RKO (cell line): ENCODE measurements at regions not wholly inside any gene's neighbourhood (a gene's known extent, or its start where the extent isn't known, plus 50 kb on each side); places are given as distances from the start of the nearest gene placed in this dataset.
A peak's percentile ranks its signal among the peaks of the same experiment; 100 is the strongest.
"Not testable (repeated sequence)": the region's sequence is repeated elsewhere in the genome, so short reads cannot be mapped to it uniquely, and the experiment has no call there.

Source experiments
- DNase-seq: peaks from one replicate; pipeline ENCODE4 v3.0.0-alpha.2; 2016; ENCODE audit warnings: low spot score

DNA sequence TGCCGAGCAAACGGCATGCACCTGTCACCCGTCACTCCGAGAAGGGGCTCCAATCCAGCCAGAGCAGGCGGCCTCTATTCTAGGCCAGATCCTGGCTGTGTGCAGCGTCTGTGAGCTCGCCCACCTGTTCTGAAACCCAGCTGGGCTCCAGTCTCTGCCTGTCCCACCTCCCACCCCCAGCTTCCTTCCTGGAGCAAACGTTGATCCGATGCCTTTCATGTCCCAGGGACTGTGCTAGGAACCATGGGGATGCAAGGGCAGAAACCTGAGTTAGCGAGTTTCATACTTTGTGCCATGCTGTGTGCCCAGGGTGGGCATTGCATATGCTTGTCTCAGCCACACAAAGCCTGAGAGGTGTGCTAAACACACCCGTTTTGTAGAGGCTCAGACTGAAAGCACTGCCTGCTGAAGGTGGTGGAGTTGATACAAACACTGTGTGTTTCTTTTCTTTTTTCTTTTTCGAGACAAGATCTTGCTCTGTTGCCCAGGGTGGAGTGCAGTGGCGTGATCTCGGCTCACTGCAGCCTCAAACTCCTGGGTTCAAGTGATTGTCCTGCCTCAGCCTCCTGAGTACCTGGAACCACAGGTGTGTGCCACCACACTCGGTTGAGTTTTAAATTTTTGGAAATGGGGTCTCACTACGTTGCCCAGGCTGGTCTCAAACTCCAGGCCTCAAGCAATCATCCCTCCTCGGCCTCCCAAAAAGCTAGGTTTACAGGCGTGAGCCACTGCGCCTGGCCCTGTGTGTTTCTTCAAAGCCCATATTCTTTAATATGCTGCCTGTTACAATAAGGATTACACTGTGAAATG is 84.1 kb upstream of the MED13L start:
- no peak for DNase-seq

DNA sequence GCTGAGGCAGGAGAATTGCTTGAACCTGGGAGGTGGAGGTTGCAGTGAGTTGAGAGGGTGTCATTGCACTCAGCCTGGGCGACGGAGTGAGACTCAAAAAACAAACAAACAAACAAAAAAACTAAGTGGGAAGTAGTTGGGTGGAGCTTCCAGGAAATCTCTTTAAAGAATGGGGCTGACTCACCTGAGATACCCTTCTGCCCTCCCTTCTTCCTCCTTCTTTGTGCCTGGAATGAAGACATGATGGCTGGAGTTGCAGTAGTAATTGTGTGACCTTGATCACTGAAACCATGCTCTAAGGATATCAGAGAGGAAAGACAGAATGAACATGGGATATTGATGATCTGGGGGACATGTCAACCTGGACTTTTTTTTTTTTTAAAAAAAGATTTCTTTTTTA is 87.6 kb upstream of the MED13L start:
- DNase-seq: no peak

DNA sequence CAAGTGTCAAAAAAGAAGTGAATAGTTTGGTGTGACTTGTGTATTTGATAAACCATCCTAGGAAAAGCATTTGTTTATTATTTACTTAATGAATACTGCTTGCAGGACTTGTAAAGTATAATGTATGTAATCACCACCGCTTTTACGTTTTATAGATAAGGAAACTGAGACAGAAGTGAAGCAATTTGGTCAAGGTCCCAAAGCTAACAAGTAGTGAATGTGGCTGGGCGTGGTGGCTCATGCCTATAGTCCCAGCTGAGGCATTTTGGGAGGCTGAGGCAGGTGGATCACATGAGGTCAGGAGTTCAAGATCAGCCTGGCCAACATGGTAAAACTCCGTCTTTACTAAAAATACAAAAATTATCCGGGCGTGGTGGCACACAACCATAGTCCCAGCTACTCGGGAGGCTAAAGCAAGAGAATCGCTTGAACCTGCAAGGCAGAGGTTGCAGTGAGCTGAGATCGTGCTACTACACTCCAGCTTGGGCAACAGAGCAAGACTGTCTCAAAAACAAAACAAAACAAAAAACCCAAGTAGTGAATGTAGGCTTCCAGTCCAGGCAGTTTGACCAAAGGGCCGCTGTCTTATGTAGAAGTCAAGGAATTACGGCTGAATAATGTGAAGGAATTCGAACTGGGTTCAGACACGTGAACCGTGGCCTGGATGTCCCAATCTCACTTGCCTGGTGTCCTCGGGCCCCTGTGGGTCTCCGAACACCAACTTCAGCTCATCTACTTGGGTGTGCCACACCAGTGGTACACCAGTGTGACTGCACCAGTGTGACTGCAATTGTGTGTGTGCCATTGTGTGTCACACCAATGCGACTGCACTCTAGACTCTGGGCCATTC is 88.3 kb upstream of the MED13L start:
- DNase-seq: no peak

DNA sequence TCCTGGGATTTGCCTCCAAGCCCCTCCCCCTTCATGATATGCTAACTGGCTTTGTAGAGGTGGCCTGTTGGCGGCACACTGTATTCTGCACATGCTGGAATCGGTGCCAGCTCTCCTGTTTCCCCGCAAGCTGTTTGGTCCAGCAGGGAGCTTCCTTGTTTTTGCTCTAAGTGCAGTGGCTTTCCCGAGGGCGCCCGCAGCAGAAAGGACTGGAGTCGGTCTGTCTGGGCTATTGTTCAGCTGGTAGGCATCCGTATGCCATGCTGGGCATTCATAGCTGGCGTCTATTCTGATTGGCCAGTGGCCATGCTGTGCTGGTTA is 88.9 kb upstream of the MED13L start:
- DNase-seq: no peak

DNA sequence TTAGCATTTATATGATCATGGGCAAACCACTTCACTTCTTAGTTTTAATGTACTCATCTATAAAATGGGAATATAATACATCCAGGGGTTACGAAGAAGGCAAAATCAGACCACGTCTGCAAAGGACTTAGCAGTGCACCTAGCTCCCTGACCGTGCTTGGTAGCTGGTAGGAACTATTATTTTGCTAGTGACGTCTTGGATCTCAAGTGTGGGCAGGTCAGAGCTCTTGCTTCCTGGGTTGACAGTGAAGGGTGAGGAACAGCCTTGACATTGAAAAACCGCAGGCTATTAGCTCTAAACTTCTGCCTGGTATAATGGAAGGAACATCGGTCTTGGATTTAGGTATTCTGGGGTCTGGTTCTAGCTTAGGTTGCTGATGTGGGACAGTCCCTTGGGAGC is 89.3 kb upstream of the MED13L start:
- DNase-seq: no peak

DNA sequence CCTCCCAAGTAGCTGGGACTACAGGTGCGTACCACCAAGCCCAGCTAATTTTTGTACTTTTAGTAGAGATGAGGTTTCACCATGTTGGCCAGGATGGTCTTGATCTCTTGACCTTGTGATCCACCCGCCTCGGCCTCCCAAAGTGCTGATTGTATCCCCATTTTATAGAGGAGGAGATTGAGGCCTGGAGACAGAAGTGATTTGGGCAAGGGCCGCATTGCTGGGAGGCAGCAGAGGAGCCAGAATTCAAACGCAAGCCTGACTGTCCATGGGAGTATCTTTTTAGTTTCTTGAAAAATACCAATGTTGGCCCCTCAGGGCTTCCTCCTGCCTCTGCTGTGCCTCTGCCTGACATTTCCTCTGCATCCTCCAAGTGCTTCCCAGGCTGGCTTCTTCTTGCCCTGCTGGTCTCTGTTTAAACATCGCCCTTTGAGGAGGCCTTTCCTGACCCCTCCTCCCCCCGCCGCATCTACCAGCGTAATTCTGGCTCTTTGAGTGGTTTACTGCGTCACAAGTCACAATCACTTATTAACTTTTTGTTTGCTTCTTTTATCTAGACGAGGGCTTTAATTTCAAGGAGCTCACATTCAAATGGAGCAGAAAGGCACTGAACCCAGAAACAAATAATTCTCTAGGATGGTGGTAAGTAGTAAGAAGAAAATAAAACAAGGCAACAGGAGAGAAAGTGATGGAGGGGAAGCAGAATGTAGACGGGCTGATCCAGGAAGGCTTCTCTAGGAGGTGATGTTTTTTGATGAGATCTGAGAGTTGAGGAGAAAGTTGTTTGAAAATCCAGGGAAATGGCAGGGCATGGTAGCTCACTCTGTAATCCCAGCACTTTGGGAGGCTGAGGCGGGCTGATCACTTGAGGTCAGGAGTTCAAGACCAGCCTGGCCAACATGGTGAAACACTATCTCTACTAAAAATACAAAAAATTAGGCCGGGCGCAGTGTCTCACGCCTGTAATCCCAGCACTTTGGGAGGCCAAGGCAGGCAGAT is 91.0 kb upstream of the MED13L start:
- DNase-seq: no peak

DNA sequence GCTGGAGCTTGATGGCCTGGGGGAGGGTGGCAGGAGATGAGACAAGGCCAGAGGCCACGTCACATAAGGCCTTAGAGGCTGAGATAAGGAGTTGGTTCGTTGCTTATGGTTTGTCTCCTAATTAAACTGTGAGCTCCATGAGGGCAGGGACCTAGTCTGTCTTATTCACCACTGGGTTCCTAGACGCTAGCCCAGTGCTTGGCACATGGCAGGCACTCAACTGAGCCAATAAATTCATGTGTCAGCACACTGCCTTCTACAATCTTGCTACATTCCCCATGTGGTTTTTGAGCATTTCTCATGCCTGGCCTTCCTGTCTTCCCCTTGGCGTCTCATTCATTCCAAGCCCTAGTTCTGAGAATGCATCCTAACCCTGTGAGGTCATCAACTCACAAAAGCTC is 92.5 kb upstream of the MED13L start:
- no peak for DNase-seq

DNA sequence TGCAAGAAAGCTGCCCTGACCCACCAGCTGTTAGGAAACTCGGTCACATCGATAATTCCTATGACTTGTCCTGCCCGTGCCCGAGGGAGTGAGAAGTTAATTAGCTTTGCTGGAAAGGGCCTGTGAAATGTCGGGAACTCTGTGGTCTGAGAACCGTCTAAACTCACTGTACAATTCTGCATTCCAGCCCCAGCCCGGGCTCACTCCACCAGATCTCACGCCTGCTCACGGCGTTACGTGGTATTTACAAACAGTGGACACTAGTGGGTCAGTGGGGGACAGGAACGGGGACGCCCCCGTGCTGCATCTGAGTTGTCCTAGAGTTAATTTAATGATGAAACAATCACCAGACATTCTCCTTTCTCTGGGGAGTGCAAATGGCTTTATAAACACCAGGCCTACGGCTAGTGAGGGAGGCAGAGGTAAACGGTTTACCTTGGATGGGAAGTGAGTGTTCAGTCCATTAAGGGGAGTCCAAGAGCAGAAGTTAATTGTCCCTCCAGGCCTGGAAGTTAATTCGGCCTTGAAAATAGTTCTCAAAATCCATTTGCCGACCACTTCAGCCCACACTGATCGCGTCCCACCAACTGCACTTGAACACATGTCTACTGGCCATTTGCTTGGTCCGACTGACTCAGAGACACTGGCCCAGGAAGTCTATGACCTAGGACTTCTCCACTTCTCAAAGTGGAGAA is 93.5 kb upstream of the MED13L start:
- no peak for DNase-seq

DNA sequence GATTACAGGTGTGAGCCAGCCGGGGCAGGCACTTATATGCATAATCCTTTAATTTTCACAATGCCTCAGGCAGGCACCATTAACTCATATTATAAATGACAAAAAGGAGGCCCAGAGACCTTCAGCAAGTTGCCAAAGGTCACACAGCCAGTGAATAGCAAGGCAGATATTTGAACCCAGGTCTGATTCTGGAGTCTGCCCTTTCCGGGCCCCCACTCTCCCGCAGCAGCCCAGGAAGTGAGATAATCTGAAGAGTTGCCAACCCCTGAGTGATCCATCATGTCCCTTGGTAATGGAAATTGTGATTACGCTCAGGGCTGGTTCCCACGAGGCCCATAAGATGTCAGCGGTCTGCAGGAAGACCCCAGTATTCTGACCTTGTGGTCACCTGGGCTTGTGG is 95.3 kb upstream of the MED13L start:
- DNase-seq: no peak

DNA sequence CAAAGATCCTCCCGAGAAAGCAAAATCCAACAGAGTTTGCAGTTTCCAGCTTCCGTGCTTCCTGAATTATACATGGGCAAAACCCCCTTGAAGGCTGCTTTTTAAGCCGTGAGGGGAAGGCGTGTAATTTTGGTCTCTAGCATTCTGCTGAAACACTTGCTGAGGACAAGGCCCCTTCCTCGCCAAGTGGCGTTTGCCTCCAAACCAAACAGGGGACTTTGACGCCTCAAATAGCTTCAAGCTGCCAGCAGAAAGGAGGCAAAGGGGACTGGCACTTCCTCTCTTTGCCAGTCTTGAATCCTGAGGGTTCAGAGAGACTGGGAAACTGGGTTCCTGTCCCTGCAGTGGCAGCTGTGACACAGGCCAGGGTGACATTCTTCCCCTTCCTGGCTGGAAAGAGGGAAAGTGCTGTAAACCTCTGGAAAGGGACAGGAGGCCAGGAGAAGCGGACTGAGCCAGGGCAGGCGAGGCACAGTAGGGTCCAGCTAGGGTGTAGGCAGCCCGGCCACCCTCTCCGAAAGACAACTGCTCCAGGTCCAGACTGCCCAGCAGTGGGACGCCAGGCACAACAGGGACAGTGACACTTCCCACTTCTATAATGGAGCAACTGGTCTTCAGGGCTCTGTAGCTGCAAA is 96.2 kb upstream of the MED13L start:
- no peak for DNase-seq

DNA sequence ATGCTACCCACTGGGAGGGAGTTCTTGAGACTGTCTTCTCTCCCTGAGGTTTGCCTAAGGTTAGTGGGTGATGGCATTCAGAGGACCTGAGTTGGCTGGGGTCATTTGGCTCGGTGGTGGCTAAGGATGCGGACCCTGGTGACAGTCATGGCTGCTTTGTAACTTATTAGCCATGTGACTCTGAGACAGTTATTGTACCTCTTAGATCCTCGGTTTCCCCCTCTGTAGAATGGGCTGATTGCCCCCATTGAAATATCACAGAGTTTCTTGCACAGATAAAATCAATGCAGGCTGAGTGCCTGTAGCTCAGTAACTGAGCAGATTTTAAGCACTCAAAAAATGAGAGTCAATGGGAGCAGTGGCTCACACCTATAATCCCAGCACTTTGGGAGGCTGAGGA is 96.7 kb upstream of the MED13L start:
- DNase-seq: no peak

DNA sequence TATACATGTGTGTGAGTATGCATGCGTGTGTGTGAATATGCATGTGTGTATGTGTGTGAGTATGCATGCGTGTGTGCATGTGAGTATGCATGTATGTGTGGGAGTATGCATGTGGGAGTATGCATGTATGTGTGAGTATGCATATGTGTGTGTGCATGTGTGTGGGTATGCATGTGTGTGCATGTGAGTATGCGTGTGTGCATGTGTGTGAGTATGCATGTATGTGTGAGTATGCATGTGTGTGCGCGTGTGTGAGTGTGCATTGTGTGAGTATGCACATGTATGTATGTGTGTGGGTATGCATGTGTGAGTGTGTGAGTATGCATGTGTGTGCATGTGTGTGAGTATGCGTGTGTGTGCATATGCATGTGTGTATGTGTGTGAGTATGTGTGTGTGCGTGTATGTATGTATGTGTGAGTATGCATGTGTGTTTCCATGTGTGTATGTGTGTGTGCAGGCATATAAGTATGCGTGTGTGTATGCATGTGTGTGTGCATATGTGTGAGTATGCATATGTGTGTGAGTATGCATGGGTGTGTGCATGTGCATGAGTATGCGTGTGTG is 97.9 kb upstream of the MED13L start:
- no peak for DNase-seq

DNA sequence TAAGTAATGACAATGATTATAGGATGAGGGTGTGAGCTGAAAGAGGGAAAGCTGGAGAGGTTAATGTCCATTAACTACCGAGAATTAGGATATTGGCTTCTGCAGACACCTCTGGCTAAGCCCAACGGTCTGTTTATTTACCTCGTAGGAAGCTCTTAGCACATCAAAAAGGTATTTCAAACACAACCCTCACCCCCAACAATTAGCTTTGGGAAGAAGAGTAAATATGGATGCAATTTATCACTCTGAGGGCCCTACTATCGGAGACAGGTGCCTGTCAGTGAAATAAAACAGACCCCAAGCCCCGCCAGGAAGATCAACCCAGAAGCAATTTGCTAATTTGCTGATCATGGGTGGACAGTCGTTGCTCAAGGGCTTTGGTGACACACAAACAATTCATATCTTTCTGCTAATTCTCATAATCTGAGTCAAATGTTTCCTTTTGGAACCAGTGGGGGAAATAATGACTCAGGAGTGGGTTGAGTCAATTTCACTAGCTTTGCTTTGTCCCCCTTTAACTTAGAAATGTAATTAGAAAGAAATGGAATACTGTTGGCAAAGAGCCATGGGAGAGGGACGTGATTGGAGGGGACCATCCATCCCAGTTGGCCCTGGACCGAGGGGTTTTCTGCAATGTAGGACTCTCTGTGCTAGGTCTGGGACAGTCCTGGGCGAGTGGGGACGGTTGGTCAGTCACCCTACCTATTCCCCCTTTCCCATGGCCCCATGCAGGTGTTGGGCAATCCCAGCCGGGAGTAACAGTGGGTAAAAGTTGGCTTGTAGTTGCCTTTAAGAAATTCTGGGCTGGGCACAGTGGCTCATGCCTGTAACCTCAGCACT is 99.1 kb upstream of the MED13L start:
- peak; percentile 26 for DNase-seq

DNA sequence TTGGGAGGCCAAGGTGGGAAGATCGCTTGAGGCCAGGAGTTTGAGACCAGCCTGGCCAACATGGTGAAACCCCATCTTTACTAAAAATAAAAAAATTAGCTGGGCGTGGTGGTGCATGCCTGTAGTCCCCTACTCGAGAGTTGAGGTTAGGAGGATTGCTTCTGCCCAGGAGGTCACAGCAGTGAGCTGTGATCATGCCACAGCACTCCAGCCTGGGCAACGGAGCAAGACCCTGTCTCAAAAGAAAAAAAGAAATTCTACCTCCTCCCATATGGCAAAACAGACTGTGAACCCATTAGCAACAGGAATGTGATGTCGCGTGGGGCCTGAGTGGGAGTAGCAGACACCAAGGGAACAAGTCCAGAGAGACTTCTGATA is 99.7 kb upstream of the MED13L start:
- DNase-seq: not testable (repeated sequence)

DNA sequence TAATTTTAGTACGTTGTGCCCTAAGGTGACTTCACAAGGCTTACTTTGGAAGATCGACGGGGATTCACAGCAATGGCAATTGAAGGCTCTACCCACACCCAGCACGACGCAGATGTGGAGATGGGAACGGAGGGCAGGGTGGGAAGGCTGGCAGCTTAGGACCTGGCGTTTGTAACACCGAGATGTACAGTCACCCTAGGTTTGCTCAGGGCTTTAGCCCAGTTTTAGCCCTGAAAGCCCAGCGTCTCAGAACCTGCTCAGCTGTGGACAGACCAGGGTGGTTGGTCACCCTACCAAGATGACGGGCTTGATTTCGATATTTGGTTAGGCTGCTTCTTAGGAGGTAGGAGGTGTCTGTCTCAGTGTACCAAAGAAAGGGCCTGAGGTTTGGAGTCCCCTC is 100.5 kb upstream of the MED13L start:
- DNase-seq: no peak

DNA sequence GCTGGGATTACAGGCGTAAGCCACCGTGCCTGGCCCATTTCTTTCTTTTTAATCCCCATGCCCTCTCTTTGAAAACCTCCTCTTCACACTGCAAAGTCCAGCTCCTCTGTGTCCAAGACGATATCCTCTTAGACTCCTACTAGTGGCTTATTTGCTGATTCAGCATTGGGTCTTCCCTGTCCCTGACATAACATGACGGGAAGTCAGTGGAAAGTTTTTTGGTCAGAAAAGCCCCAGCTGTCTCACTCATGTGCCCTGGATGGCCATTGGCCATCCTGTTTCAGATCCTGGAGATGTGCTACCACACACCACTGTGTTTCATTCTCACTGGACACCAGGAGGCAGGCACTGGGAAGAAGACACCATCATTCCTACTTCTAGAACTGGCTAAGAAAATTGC is 102.6 kb upstream of the MED13L start:
- no peak for DNase-seq

DNA sequence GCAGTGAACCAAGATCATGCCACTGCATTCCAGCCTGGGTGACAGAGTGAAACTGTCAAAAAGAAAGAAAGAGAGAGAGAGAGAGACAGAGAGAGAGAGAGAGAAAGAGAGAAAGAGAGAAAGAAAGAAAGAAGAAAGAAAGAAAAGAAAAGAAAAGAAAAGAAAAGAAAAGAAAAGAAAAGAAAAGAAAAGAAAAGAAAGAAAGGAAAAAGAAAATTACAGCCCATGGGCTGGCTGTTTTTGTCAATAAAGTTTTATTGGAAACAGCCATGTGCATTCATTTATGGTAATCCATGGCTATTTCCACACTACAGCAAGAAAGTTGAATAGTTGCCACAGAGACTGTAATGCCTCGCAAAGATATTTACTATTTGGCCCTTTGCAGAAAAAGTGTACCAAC is 103.2 kb upstream of the MED13L start:
- not testable (repeated sequence) for DNase-seq

DNA sequence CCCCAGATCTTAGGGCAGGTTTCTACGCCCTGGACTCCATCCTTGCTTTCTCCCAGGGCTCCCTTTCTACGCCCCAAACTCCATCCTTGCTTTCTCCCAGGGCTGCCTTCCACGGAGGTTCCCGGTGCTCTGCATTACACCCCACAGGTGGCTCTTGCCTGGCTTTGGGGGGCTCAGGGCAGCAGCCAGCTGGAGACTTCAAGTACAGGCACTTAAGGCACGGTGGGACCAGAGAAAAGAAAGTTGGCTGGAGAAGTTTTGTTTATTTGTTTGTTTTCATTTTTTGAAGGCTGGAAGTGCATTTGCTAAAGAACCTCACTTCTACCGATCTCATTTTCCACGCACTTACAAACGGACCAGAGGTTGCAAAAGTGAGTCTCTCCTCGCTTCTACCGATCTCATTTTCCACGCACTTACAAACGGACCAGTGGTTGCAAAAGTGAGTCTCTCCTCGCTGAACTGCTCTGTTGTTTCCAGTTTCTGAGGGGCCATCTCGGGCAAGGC is 103.8 kb upstream of the MED13L start:
- no peak for DNase-seq

DNA sequence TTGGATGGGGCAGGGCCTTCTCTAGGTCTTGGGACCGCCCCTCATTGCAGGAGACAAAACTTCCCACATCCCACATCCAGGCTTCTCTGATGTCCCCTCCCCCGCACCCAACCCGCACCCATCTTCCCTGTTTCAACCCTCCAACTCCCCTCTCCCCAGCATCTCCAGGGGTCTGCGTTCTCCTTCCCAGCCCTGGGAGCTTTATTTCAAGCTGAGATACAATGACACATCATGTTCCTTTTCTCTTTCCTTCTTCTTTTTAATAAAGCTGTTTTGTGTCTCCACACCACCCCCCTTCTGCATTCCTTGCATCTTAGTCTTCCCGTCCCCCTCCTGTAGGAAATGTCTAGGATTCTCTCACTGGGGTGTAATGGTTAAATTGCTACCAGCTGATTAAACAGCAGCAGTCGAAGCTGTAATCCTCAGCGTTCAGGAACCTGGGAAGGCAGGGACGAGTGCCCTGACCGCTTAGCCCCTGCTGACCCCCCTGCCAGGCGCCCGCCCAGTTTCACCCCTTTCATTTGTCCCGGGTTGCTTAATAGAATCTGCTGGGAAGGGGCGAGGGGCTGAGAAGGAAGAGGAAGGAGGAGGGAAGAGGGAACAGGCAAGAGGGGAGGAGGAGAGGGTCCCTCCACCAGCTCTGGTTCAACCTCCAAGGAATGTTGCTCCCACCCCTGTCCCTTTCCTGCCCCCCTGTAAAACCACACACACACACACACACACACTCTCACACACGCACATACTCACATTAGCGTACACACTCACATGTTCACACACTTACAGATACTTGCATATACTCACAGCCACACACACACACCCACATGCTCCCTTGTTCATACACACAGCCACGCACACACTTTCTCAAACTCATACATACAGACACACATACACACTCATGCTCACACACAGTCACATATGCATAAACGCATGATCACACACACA is 104.5 kb upstream of the MED13L start:
- DNase-seq: peak; percentile 16
